H1 (cell line): ENCODE measurements at regions not wholly inside any gene's neighbourhood (a gene's known extent, or its start where the extent isn't known, plus 50 kb on each side); places are given as distances from the start of the nearest gene placed in this dataset.
"Not testable (repeated sequence)": the region's sequence is repeated elsewhere in the genome, so short reads cannot be mapped to it uniquely, and the experiment has no call there.

Experiments used
- CTCF ChIP-seq, 3 experiments: IDR thresholded peaks; 1 replicate in 2 of 3; 2 replicates in 1 of 3; pipeline versions ENCODE4 v1.5.1 to v1.6.1; 2011; ENCODE audit warnings: low read length in 3 of 3, mild to moderate bottlenecking in 3 of 3, inconsistent platforms in 2 of 3, low read depth in 1 of 3, moderate library complexity in 1 of 3; ENCODE audit not compliant: insufficient read depth in 1 of 3; ENCODE audit errors: control extremely low read depth in 1 of 3
- RXRA ChIP-seq: IDR thresholded peaks from 2 replicates; pipeline ENCODE4 v1.6.1; 2011; ENCODE audit warnings: low read depth, mild to moderate bottlenecking, low read length, moderate library complexity; ENCODE audit not compliant: insufficient read depth
- SUZ12 ChIP-seq: fragments of 200-600 bp; sonication (generic); IDR thresholded peaks from 2 replicates; pipeline ENCODE4 v1.6.1; 2012; ENCODE audit warnings: mild to moderate bottlenecking, inconsistent platforms, low read length, moderate library complexity, mixed read lengths

- not testable (repeated sequence) for TF ChIP-seq RXRA; CTCF (IDR thresholded peaks at IDR 0.05; ENCODE audit: control extremely low read depth in 1 of 3, insufficient read depth in 1 of 3, low read depth in 1 of 3, low read length in 3 of 3); SUZ12
Measured at GRCh38 chr7:57009230-57009629, 123.0 kb downstream of the ZNF479 start.
